GM12878 (cell line): ENCODE measurements at regions not wholly inside any gene's neighbourhood (a gene's known extent, or its start where the extent isn't known, plus 50 kb on each side); places are given as distances from the start of the nearest gene placed in this dataset.

Source experiments
- ATAC-seq: fragments of 200-7000 bp; cut with Tn5 transposase; 3 replicates; pipeline ENCODE4 v1.9.1; 2020; ENCODE audit warnings: mild to moderate bottlenecking, moderate library complexity
- BruUV-seq: library from RNA; stranded (reverse); fragments of 400-500 nt; replicated peaks from 2 replicates; lab custom pipeline; 2021; lab: Mats Ljungman, UMichigan
- CTCF ChIA-PET: fragments of 300-600 bp; sonication (Branson Sonifier 250); formaldehyde crosslinking; extraction: SDS; loops from one replicate; lab custom pipeline; 2021; ENCODE audit warnings: inconsistent platforms; lab: Yijun Ruan, JAX
- POLR2A ChIA-PET: fragments of 350-600 bp; formaldehyde crosslinking; extraction: SDS; loops from one replicate; lab custom pipeline; 2021; ENCODE audit warnings: inconsistent platforms; lab: Charles Lee
- RAD21 ChIA-PET: fragments of 300-600 bp; sonication (Branson Sonifier 250); formaldehyde crosslinking; loops from one replicate; lab custom pipeline; 2023; ENCODE audit warnings: antibody characterized with exemption; ENCODE audit not compliant: unreplicated experiment; lab: Charles Lee
- SMC1A ChIA-PET: fragments of 300-600 bp; sonication (Branson Sonifier 250); formaldehyde crosslinking; loops from one replicate; lab custom pipeline; 2023; ENCODE audit not compliant: unreplicated experiment, uncharacterized antibody; lab: Charles Lee
- DNase-seq: peaks from one replicate; pipeline ENCODE4 v3.0.0-alpha.2; 2011; ENCODE audit warnings: low read depth, low spot score
- FAIRE-seq: peaks from 3 replicates; lab custom pipeline; 2011; peaks lifted over from hg19 to GRCh38; lab: Jason Lieb, UNC
- H2AFZ ChIP-seq: 2 replicates; pipeline ENCODE4 v1.6.0; 2011; ENCODE audit warnings: low read depth, low read length, control low read depth; ENCODE audit not compliant: control insufficient read depth
- H3K27ac ChIP-seq: 2 replicates; pipeline ENCODE4 v1.5.1; 2011; ENCODE audit warnings: control low read depth; ENCODE audit not compliant: control insufficient read depth, insufficient read depth
- H3K27me3 ChIP-seq, 2 experiments: replicated peaks in 1 of 2; 2 replicates each; pipeline versions ENCODE4 v1.6.0 to v1.6.1; 2011; ENCODE audit warnings: low read length in 1 of 2; ENCODE audit not compliant: control insufficient read depth in 2 of 2, insufficient read depth in 2 of 2
- H3K36me3 ChIP-seq, 2 experiments: 2 replicates each; pipeline ENCODE4 v1.5.1; 2011; ENCODE audit warnings: low read length in 1 of 2; ENCODE audit not compliant: control insufficient read depth in 2 of 2, insufficient read depth in 2 of 2
- H3K4me1 ChIP-seq: 2 replicates; pipeline ENCODE4 v1.6.1; 2011; ENCODE audit warnings: mild to moderate bottlenecking, low read length, moderate library complexity, mixed read lengths; ENCODE audit not compliant: control insufficient read depth, insufficient read depth
- H3K4me2 ChIP-seq: 2 replicates; pipeline ENCODE4 v1.6.0; 2011; ENCODE audit warnings: control low read depth; ENCODE audit not compliant: control insufficient read depth, insufficient read depth
- H3K4me3 ChIP-seq: fragments of 200-600 bp; sonication (generic); 2 replicates; pipeline ENCODE4 v1.5.1; 2016
- H3K79me2 ChIP-seq: 2 replicates; pipeline ENCODE4 v1.6.0; 2011; ENCODE audit warnings: low read length; ENCODE audit not compliant: control insufficient read depth, insufficient read depth
- H3K9ac ChIP-seq: 2 replicates; pipeline ENCODE4 v1.8.0; 2011; ENCODE audit warnings: low read length, control low read depth, mixed read lengths; ENCODE audit not compliant: control insufficient read depth, insufficient read depth
- H3K9me3 ChIP-seq: replicated peaks from 3 replicates; pipeline ENCODE4 v1.5.1; 2011; ENCODE audit warnings: mild to moderate bottlenecking, low read length; ENCODE audit not compliant: control insufficient read depth, insufficient read depth
- H4K20me1 ChIP-seq: 2 replicates; pipeline ENCODE4 v1.6.0; 2011; ENCODE audit not compliant: control insufficient read depth, insufficient read depth
- CEBPZ ChIP-seq: fragments of 150-350 bp; IDR thresholded peaks from 2 replicates; pipeline ENCODE4 v1.6.1; 2016; ENCODE audit warnings: low read depth, low read length
- CREB1 ChIP-seq: IDR thresholded peaks from 2 replicates; pipeline ENCODE4 v1.6.1; 2012; ENCODE audit warnings: low read depth, mild to moderate bottlenecking, inconsistent platforms
- NR2C1 ChIP-seq: fragments of 450-650 bp; IDR thresholded peaks from 2 replicates; pipeline ENCODE4 v1.6.1; 2017; ENCODE audit warnings: antibody characterized with exemption, mild to moderate bottlenecking, moderate library complexity
- ZNF622 ChIP-seq: fragments of 450-650 bp; IDR thresholded peaks from 2 replicates; pipeline ENCODE4 v1.6.1; 2017; ENCODE audit warnings: mild to moderate bottlenecking, inconsistent platforms
- WGBS: methylation state at CpG from one replicate; pipeline ENCODE4 v1.1.6; 2016; ENCODE audit warnings: low lambda C conversion rate; ENCODE audit not compliant: insufficient replicate concordance, insufficient coverage; ENCODE audit errors: missing lambda C conversion rate; 5-methylcytosine and 5-hydroxymethylcytosine counted together
- in situ Hi-C: fragments of 300-500 bp; cut with MboI; formaldehyde crosslinking; loops from 9 replicates; pipeline ENCODE4 v1.14.3; 2018; ENCODE audit warnings: mixed read lengths
- intact Hi-C: fragments of 100-400 bp; cut with micrococcal nuclease; formaldehyde crosslinking; loops from one replicate; pipeline ENCODE4 v1.14.2; 2022; ENCODE audit not compliant: unreplicated experiment

GRCh38 chr4:165726831-165727230 lies 146.2 kb upstream of the TLL1 start:
- H3K4me2 ChIP-seq: no peak overlapping the region
- H3K27ac ChIP-seq: no peak overlapping the region
- no peaks in the 10 kb centered on the region for H3K79me2 ChIP-seq
- no peak for DNase-seq
- H4K20me1 ChIP-seq: no peaks in the 10 kb centered on the region
- WGBS: 28% methylated on average over 2 of the region's 2 CpGs
- no peak overlapping the region for H3K9ac ChIP-seq
- H2AFZ ChIP-seq: no peak overlapping the region
- RAD21 ChIA-PET: no interaction called here
- no peak overlapping the region for H3K4me3 ChIP-seq
- in situ Hi-C loops: no loop called here
- H3K4me1 ChIP-seq: no peaks in the 10 kb centered on the region
- H3K27me3 ChIP-seq: no peaks in the 10 kb centered on the region
- H3K9me3 ChIP-seq: no peaks in the 10 kb centered on the region
- CTCF ChIA-PET: no interaction called here
- SMC1A ChIA-PET: no interaction called here
- POLR2A ChIA-PET: no interaction called here
- FAIRE-seq: no peak
- H3K36me3 ChIP-seq: no peaks in the 10 kb centered on the region
- TF ChIP-seq NR2C1 (no peak), CEBPZ (no peak), CREB1 (no peak), ZNF622 (no peak)
- TF ChIP-seq, all 136 proteins: peak for 0
- BruUV-seq: no TSS peak
- intact Hi-C loops: no loop called here
- ATAC-seq: no peak
